HL-60 (cell line): ENCODE measurements at regions not wholly inside any gene's neighbourhood (a gene's known extent, or its start where the extent isn't known, plus 50 kb on each side); places are given as distances from the start of the nearest gene placed in this dataset.

Experiments
- DNase-seq, 2 experiments: peaks; one replicate each; pipeline ENCODE4 v3.0.0-alpha.2; 2010 to 2020; ENCODE audit warnings: low read depth in 1 of 2, low spot score in 1 of 2
- H3K27ac ChIP-seq: fragments of 250-450 bp; sonication (Bioruptor Pico); replicated peaks from 2 replicates; pipeline ENCODE4 v1.5.1; 2020; ENCODE audit warnings: mild to moderate bottlenecking, moderate library complexity
- H3K27me3 ChIP-seq: fragments of 250-450 bp; sonication (Bioruptor Pico); 2 replicates; pipeline ENCODE4 v1.5.1; 2021; ENCODE audit warnings: mild to moderate bottlenecking, moderate library complexity; ENCODE audit not compliant: insufficient read depth, poor library complexity, severe bottlenecking
- H3K4me3 ChIP-seq: replicated peaks from 2 replicates; pipeline ENCODE4 v1.5.1; 2011; ENCODE audit warnings: mild to moderate bottlenecking, control low read depth, low read length; ENCODE audit not compliant: insufficient read depth
- GABPA ChIP-seq: IDR thresholded peaks from 2 replicates; pipeline ENCODE4 v1.6.1; 2012; ENCODE audit warnings: low read depth
- POLR2AphosphoS5 ChIP-seq: IDR thresholded peaks from 2 replicates; pipeline ENCODE4 v1.6.1; 2012; ENCODE audit warnings: low read depth
- SPI1 ChIP-seq: IDR thresholded peaks from 2 replicates; pipeline ENCODE4 v1.6.1; 2012; ENCODE audit warnings: low read depth, mild to moderate bottlenecking, borderline replicate concordance
- TF ChIP-seq, protein P1 (sequence below): IDR thresholded peaks from one replicate; pipeline ENCODE4 v1.5.1; 2011; ENCODE audit warnings: low read length, control low read depth, inconsistent platforms; ENCODE audit not compliant: insufficient read depth
- TF ChIP-seq, protein P2 (sequence below): IDR thresholded peaks from 2 replicates; pipeline ENCODE4 v1.6.1; 2012; ENCODE audit warnings: low read depth; ENCODE audit not compliant: insufficient replicate concordance

- Histone ChIP-seq H3K27me3 (peaks cover 29% of the 10 kb centered on the region), H3K4me3 (no peak overlapping the region), H3K27ac (no peak overlapping the region)
- DNase-seq, result no peak
- TF ChIP-seq POLR2AphosphoS5 (no peak), SPI1 (no peak), GABPA (no peak)
- TF ChIP-seq, protein P1, sequence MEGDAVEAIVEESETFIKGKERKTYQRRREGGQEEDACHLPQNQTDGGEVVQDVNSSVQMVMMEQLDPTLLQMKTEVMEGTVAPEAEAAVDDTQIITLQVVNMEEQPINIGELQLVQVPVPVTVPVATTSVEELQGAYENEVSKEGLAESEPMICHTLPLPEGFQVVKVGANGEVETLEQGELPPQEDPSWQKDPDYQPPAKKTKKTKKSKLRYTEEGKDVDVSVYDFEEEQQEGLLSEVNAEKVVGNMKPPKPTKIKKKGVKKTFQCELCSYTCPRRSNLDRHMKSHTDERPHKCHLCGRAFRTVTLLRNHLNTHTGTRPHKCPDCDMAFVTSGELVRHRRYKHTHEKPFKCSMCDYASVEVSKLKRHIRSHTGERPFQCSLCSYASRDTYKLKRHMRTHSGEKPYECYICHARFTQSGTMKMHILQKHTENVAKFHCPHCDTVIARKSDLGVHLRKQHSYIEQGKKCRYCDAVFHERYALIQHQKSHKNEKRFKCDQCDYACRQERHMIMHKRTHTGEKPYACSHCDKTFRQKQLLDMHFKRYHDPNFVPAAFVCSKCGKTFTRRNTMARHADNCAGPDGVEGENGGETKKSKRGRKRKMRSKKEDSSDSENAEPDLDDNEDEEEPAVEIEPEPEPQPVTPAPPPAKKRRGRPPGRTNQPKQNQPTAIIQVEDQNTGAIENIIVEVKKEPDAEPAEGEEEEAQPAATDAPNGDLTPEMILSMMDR, result no peak
- TF ChIP-seq, protein P2, sequence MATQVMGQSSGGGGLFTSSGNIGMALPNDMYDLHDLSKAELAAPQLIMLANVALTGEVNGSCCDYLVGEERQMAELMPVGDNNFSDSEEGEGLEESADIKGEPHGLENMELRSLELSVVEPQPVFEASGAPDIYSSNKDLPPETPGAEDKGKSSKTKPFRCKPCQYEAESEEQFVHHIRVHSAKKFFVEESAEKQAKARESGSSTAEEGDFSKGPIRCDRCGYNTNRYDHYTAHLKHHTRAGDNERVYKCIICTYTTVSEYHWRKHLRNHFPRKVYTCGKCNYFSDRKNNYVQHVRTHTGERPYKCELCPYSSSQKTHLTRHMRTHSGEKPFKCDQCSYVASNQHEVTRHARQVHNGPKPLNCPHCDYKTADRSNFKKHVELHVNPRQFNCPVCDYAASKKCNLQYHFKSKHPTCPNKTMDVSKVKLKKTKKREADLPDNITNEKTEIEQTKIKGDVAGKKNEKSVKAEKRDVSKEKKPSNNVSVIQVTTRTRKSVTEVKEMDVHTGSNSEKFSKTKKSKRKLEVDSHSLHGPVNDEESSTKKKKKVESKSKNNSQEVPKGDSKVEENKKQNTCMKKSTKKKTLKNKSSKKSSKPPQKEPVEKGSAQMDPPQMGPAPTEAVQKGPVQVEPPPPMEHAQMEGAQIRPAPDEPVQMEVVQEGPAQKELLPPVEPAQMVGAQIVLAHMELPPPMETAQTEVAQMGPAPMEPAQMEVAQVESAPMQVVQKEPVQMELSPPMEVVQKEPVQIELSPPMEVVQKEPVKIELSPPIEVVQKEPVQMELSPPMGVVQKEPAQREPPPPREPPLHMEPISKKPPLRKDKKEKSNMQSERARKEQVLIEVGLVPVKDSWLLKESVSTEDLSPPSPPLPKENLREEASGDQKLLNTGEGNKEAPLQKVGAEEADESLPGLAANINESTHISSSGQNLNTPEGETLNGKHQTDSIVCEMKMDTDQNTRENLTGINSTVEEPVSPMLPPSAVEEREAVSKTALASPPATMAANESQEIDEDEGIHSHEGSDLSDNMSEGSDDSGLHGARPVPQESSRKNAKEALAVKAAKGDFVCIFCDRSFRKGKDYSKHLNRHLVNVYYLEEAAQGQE, result no peak
Measured at GRCh38 chr7:1368184-1368681, 91.0 kb downstream of the MICALL2 start.

GRCh38 chr7:1368682-1369571 lies 90.3 kb downstream of the MICALL2 start:
- no peak for DNase-seq
- Histone ChIP-seq H3K4me3 (no peak overlapping the region), H3K27ac (no peak overlapping the region)

DNA sequence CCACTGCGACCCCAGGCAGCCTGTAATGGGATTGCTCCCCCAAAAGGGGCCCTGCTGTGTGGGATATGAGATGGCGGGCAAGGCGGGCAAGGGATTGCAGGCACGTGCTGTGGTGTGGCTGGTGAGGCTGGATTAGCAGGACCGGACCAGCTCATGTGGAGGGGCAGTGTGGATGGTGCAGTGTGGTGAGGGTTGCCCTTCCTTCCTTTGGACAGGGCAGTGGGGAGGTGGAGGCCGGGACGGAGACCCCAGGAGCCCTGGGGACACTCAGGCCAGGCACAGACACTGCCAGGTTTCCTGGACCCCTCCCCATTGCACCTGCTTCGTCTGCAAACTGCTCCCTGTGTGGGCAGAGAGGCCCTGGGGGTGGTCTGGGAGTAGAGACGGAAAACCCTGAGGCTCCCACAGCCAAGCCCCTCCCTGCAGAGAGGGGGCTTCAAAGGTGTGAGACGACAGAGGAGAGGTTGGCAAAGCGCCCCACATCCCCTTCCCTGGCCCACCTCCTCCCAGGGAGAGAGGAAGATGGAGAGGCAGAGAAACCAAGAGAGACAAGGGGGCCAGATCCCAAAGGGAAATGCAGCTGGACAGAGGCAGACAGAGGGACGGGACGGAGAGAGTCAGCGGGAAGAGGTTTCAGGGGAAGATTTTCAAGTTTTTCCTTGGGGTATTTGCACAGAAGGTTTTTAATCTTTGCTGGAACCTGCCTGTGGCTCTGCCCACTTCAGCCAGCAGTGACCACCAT lies 89.2 kb downstream of the MICALL2 start:
- H3K27me3 ChIP-seq, result peaks cover 29% of the 10 kb centered on the region
- TF ChIP-seq POLR2AphosphoS5 (no peak), GABPA (no peak), SPI1 (no peak)
- TF ChIP-seq, protein P1, result no peak
- TF ChIP-seq, protein P2, result no peak
- no peak for DNase-seq
- H3K27ac ChIP-seq, result no peak overlapping the region
- no peak overlapping the region for H3K4me3 ChIP-seq

More at GRCh38 chr7:1368682-1369571, 90.3 kb downstream of the MICALL2 start:
- H3K27me3 ChIP-seq, result peaks cover 29% of the 10 kb centered on the region
- TF ChIP-seq, protein P2, result no peak
- TF ChIP-seq, protein P1, result no peak
- no peak for TF ChIP-seq SPI1
- no peak for TF ChIP-seq POLR2AphosphoS5
- no peak for TF ChIP-seq GABPA
